Activated CD4-positive, CD25-positive, alpha-beta regulatory T cell treated with anti-CD3 and anti-CD28 coated beads, Interleukin-2, amount 50 U/mL, for 16 hours (primary cell): ENCODE measurements at regions not wholly inside any gene's neighbourhood (a gene's known extent, or its start where the extent isn't known, plus 50 kb on each side); places are given as distances from the start of the nearest gene placed in this dataset.
"Not testable (repeated sequence)": the region's sequence is repeated elsewhere in the genome, so short reads cannot be mapped to it uniquely, and the experiment has no call there.

Experiments used
- DNase-seq: peaks from one replicate; pipeline ENCODE4 v3.0.0-alpha.2; 2020; ENCODE audit warnings: low read depth, low spot score

DNA sequence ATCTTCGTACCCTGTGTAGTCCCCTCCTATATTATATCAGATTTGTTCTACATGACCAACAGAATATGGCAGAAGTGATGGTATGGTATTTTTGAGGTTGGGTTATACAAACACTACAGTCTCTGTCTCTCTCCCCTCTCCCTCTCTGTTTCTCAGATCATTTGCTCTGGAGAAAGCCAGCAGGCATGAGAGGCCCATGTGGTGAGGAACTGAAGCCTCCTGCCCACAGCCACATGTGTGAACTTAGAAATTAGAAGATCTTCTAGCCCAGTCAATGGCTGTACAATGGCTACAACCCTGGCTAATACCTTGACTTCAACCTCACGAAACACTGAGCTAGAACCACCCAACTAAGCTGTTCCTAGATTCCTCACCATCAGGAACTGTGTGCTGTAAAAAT is 250.6 kb downstream of the SMAD2 start:
- no peak for DNase-seq

DNA sequence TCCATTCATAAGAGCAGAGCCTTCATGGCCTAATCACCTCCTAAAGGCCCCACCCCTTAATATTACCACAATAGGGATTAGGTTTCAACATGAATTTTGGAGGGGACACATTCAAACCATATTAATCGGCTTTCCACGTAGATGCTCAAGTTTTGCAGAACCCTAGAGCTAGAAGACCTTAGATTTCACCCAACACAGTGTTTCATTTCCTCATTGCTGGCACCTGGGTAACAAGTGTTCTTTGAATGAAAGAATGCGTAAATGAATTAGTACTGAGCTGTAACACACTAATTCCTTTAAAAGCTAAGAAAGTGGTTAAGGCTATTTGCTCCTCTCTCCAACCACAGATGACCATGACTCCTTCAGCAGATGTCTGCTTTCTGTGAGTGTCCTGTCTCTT is 252.5 kb downstream of the SMAD2 start:
- no peak for DNase-seq

DNA sequence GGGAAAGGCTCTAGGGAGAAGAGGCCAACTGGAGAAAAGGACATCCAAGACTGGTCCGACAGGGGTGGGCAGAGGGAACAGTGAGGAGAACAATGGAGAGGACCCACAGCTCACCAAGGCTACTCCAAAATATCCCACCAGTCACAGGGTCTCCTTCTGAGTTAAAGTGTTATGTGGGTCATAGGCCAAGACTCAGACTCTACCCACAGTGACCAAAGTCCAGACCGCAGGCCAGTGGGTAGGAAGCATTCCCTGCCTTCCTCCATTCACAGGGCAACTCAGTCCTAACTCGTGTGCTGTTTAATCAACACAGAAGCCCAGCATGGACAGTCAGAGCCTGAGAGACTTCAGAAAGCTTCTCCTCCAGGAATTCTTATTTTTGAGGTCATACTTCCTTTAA is 260.6 kb downstream of the SMAD2 start:
- no peak for DNase-seq

DNA sequence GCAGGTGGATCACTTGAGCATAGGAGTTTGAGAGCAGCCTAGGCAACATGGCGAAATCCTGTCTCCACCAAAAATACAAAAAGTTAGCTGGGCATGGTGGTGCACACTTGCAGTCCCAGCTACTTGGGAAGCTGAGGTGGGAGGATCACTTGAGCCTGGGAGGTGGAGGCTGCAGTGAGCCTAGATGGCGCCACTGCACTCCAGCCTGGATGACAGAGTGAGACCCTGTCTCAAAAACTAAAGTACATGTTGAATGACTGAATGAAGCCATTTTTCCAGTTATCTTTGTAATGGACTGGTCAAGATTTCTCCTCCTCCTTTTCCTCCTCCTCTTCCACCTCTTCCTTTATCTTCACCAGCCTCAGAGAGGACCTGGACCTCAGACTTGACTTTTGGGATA is 272.0 kb downstream of the SMAD2 start:
- DNase-seq: no peak

DNA sequence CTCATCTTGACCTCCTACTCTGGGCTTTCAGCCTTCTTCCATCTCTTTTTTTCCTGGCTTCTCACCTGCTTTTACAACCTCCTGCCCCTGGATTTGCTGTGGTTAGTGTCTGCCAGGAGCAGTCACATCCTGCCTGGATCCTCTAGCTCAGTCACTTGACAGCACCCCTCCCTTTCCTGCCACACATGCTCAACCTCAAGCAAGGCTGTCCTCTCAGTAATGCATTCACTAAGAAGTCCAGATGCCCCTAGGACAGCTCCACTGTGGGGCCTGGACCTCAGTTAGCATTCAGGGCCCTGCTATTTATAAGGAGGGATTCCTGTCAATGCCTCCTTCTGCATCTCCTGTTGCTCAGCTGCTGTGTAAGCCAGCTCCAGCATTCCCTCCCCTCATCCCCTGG is 275.5 kb downstream of the SMAD2 start:
- no peak for DNase-seq

DNA sequence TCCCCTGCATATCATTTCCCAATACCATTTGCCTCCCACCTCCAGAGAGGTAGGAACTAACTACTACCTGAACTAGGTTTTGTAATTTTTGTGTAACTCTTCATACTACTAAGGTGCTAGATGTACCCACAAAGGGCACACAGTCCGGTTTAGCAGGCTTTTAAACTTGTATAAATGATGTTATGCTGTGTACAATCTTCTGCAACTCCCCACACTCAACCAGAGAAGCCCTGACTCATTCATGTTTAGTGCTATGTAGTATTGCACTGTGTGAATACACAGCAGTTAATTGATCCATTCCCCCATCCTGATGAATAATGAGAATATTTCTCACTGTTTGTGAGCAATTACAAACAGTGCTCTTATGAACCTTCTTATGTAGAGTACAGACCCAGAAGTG is 285.6 kb downstream of the SMAD2 start:
- no peak for DNase-seq

DNA sequence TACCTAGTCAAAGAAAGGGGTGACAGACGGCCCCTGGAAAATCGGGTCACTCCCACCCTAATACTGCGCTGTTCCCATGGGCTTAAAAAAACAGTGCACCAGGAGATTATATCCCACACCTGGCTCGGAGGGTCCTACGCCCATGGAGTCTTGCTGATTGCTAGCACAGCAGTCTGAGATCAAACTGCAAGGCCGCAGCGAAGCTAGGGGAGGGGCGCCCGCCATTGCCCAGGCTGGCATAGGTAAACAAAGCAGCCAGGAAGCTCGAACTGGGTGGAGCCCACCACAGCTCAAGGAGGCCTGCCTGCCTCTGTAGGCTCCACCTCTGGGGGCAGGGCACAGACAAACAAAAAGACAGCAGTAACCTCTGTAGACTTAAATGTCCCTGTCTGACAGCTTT is 292.9 kb downstream of the SMAD2 start:
- not testable (repeated sequence) for DNase-seq

DNA sequence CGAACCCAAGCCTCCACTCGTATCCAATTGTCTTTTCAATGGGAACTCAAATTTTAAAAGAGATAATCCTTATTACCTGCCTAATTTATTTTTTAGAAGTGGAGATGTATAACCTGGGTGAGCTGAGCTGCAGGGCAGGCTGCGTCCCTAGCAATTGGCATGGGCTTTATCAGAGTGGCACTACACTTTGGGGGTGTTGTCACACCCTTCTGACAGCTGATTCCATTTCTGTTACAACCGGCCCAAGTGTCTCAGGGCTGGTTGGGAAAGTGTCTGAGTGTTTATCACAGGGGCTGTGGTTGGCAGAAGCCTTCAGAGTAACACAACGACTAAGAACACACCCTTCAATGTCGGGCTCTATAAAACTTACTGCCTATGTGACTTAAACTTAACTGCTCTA is 295.0 kb downstream of the SMAD2 start:
- no peak for DNase-seq

DNA sequence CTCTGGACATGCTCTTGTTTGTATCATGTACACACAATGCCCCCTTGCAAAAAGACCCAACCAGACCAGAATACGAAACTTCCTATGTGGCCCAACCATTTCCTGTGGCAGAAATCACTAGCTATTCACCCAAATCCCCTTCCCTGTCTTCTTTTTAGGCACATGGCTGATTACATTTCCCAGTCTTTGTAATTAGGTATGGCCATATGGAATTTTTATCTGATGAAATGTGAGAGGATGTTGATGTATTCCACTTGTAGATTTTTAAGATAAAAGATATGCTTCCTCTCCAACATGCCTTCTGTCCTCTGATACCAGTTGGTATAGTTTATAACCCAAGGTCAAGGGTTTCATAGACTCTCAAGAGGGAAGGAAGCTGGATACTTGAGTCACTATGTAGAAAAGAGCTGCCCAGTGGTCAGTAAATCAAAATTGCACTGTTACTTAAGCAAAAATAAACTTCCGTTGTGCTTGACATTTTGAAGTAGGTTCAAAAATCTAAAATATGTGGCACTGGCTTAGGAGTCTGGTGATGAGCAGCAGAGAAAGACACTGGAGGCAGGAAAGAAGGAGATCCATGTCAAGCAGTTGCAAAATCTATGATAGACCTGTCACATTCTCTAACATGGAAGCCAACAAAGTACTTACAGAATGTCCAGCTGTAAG is 297.4 kb downstream of the SMAD2 start:
- no peak for DNase-seq

DNA sequence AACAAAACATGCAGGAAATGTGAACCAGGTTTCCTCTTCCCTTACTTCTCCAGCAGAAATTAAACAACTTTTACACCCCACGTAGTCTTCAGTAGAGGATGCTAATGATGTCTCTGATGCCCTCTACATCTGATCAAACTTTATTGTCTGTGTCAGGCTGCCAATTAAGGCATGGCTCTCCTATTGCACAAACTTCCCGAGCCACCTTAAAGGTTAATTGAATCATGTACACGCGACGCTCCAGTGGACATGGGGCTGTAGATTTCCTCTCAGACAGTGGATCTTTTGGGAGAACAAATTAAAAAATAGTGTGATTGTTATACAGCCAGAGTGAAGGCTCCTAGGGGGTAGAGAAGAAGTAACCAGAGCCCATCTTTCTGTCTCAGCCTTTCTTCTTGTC is 301.6 kb downstream of the SMAD2 start:
- no peak for DNase-seq

DNA sequence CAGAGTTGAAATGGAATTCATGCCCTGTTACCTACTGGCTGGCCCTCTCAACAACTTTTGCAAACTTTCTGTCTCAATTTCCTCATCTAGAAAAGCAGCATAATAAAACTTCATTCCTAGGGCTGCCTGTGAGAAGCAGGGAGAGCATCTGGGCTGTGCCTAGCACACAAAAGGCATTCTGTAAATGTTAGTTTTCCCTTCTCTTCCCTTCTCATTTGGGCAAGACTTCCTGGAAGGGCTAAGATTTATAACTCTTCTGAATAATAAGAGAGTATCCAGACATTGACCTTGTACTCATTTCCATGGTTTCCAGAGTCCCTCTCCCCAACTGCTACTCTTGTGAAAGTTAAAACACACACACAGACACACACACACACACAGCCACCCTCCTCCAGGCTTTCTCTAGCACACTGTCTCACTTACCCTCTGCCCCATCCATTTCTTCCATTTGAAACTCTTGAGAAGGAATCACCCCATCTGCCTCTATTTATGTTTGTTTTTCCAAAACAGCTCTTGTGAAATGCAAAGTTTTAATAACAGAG is 302.1 kb downstream of the SMAD2 start:
- no peak for DNase-seq

DNA sequence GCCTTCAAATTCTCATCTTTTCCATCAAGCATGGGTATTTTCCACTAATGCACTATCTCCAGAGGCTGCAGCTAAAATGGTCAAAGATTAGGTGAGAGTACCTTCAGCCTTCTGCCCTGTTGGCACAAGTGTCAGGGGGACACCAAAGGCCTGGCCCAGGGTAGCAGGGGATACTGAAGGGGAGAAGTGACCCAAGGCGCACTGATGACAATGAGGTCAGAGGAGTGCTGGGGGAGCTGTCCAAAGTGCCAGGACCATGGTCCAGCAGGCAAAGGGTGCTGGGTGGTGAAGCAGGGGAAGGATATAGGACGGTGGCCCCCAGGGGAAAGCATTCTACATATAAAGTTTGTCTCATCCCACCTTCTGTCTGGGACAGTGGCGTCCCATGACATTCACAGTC is 303.4 kb downstream of the SMAD2 start:
- no peak for DNase-seq

DNA sequence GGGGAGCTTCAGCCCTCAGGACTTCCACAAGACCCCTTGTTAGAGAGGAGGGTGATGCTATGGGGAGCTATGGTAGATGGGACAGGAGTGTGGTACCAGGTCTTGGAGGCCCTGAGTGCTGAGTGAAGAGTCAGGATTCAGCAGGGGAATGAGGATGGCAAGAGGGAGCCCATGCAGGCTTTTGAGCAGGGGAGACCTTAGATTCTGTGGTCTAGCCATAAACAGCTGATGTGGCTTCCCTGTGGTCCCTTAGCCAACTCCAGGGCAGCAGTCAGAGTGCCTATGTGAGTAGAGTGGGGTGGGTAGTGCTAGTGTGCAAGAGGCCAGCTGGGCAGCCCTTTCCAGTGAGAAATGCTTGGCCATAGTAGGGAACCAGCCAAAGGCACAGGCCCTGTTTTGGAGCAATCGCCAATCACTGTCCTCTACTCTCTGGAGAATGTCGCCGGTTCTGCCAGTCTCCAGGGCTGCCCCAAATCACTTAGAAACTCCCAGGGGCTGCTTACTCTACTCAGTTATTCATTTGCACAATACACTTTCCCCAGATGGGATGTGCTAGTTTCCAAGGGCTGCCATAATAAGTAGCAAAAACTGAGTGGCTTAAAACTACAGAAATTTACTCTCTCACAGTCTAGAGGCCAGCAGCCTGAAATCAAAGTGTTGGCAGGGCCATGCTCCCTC is 310.5 kb downstream of the SMAD2 start:
- no peak for DNase-seq

DNA sequence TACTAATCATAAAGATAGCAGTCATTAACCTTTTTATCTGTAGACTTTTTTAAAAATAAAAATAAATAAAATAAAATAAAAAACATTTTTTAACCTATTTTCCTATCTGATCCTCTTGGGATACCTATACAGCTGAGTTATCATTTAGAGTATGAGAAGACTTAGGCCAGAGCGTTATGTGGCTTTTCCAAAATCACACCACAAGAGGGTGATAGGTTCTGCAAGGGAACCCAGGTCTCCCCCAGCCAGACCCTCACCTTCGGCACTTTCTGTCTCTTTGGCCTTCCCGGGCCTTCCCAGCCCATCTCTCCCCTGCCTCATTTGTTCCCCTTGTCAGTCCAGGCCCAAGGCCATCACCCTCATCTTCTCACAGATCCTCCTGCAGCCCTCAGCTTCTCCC is 311.7 kb downstream of the SMAD2 start:
- no peak for DNase-seq

DNA sequence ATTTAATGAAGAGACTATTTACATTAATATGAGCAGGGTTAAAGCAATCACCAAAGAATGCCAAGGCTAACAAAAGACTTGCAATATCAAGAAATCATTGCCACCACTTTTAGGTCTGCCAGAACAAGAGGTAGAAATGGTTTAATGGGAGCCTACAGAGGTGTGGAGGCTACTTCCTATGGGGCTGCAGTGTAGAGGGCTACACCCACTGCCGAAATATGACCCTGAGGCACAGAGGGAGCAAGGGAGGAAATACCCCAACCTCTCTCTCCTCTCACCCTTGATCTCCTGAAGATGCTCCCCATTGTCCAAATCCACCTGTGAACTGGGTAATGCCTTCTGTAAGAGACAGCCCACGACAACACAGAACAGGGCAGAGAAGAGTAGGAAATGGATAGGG is 315.4 kb downstream of the SMAD2 start:
- DNase-seq: no peak

DNA sequence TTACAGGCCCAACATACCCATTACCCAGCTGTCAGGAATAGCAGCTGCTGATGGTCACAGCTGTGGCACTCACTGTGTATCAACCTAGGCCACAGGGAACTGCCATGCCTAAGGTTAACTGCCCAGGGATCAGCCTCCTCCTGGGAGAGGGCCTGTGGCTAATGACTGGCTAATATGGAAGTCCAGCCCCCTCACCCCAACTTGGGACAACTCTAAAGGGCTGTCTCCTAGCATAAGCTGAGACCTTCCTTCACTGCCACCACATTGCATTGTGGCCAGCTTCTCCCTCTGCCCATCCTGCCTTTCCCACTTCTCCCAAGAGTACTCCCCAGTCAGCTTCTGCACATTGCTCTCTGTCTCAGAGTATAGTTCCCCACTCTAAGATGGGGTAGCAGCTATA is 316.5 kb downstream of the SMAD2 start:
- no peak for DNase-seq

DNA sequence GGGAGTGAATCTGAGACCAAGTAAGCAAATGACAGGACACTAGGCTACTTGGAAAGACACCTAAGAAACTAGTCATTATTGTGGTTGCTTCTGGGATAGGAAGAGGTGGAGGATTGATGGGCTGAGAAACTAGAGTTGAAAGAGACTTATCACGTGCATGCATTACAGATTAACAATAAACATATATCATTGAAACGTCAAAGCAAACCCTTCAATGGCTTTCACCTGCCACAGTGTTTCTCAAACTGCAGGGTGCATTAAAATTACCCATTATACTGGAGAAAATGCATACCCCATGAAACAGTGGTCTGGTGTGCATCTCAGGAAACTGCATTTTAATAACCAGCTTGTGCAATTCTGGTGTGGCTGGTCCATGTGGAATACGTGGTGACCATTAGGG is 318.8 kb downstream of the SMAD2 start:
- no peak for DNase-seq

DNA sequence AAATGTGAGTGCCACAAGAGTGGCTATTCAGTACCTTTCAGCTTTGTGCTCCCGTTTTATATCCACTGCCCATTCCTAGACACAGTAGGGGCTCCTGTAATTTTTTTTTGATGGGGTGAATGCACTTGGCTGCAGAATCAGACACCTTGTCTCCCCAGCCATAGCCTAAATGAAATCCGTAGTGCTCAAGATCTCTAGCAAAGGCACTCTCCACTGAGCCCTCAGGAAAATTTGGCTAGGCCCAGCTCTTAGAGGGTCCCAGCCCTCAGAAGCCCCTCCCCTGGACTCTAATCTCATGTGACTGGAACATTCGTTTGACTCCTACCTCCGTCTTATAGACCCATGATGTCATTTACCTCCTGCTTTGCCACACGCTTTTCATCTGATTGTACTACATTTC is 323.9 kb downstream of the SMAD2 start:
- DNase-seq: no peak

DNA sequence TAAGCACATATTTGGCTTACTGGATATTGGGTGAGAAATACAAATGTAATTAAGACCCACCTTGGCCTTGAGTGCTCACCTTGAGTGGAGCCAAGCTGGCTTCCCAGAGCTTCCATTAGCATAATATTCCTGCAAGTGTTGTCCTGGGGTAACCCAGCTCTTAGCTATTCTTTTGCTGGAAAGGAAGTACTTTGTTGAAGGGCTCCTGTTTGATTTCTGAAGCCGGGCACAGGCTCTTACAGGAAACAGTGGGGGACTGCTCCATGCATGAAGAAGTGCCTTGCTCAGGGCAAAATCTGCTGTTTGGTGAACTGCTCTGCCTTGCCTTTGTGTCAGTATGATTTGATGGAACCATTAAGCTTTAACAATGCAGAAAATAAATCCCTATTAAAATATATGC is 325.4 kb downstream of the SMAD2 start:
- no peak for DNase-seq

DNA sequence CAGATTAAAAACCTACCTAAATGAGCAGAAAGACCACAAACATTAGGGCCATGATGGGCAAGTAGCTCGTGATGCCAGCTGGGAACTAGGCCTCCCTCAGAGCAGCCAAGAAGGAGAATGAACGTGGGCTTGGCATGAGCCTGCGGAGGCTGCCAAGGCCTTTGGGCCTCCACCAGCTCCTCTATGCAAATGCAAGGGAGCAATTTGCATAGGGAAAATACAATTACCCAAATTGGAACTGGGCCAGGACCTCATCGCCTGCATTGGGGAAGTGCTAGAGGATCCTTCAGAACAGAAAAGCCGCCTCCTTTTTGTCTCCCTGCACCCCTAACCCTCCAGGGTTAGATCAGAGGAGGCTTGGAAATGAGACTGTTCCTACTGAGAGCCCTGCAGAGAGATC is 326.4 kb downstream of the SMAD2 start:
- DNase-seq: no peak

DNA sequence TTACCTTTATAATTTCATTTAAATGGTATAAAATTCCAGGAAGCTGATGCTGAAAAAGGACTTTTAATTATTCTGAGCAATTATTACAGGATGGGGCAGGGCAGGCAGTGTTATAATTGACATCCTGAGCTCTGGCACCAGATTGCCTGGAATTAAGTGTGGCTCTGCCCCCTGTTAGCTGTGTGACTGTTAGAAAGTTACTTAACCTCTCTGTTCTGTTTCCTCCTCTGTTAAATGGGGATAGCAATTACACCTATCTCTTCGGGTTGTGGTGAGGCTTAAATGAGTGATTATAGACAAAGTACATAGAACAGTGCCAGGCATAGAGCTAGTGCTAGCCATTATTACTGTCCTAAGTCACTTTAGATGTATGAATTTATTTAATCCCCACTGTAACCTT is 327.3 kb downstream of the SMAD2 start:
- DNase-seq: no peak

DNA sequence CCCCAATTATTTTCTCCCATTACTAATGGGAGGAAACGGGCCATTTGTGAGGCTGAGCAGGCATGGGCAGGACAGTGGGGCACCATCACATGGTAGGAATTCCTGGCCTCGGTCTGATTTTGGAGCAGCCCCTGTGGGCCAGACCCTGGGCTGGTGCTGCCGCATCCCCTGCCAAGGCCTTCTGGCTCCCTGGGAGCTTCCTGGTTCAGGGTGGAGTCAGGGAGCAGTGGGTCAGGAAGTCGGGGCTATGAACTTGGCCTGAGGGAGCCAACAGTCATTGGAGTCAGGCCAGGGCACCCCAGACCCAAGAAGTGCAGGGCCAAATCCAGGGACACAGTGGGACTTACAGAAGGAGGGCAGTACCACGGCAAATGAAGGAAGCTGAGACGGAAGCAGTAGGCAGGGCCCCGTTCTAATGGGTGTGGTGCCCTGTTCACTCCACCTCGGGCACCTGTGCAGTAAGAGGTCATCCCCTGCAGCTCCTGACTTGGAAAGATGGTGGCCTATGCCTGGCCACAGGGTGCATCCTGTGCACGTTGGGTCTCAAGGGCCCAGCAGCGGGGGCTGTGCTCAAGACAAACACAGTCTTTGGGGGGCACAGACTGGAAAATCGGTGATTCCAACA is 328.1 kb downstream of the SMAD2 start:
- DNase-seq: no peak
